ENCODE measurements at regions not wholly inside any gene's neighbourhood (a gene's known extent, or its start where the extent isn't known, plus 50 kb on each side); places are given as distances from the start of the nearest gene placed in this dataset.

DNA sequence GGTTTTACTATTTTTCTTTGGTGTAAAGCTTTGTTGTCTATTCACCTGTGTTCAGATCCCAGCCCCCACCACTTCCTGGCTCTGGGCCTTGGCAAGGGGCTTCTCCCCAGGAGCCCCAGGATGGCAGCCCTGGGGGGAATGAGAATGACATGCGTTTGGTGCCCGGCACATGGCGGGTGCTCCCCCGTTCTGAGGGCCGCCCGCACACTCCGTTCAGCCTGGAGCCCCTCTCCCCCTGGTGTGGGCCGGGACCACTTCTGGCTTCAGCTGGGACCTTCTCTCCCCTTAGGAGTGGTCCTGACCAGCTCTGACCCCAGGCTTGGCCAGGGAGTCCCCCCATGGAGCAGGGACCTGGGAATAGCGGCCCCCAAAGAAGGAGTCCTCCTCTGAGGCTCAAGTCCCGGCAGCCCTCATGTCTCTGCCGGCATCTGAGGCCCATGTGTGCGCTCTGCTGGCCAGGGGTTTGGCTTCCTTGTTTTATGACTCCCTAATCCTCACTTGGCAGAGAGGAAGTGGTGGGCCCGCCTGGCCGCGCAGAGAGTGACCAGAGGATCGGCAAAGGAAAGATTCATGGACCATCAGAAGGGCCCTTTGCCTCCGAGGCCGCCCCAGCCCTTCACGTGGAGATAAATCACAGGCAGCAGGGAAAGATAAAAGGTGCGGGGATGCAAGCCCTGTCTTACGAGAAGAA is 57.0 kb upstream of the LMX1B start:
- H3K9ac ChIP-seq, result no peak overlapping the region
- no peak overlapping the region for H3K4me2 ChIP-seq
- H3K79me2 ChIP-seq (ENCODE audit: insufficient read depth, low read depth), result no peaks in the 10 kb centered on the region
- no peak overlapping the region for H3K27ac ChIP-seq
- no peaks in the 10 kb centered on the region for H4K20me1 ChIP-seq (ENCODE audit: insufficient read depth)
- TF ChIP-seq, protein P1, sequence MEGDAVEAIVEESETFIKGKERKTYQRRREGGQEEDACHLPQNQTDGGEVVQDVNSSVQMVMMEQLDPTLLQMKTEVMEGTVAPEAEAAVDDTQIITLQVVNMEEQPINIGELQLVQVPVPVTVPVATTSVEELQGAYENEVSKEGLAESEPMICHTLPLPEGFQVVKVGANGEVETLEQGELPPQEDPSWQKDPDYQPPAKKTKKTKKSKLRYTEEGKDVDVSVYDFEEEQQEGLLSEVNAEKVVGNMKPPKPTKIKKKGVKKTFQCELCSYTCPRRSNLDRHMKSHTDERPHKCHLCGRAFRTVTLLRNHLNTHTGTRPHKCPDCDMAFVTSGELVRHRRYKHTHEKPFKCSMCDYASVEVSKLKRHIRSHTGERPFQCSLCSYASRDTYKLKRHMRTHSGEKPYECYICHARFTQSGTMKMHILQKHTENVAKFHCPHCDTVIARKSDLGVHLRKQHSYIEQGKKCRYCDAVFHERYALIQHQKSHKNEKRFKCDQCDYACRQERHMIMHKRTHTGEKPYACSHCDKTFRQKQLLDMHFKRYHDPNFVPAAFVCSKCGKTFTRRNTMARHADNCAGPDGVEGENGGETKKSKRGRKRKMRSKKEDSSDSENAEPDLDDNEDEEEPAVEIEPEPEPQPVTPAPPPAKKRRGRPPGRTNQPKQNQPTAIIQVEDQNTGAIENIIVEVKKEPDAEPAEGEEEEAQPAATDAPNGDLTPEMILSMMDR (conservative IDR thresholded peaks at IDR 0.05; ENCODE audit: low read depth, low read length), result no peak
- H3K4me3 ChIP-seq (IDR thresholded peaks at IDR 0.05; ENCODE audit: insufficient read depth, low read depth, low read length), result no peak overlapping the region
- H3K4me1 ChIP-seq (ENCODE audit: low read depth, poor library complexity, severe bottlenecking), result no peaks in the 10 kb centered on the region
- no peak overlapping the region for H2AFZ ChIP-seq (ENCODE audit: low read depth)
- no peaks in the 10 kb centered on the region for H3K36me3 ChIP-seq (ENCODE audit: insufficient read depth)
- peaks cover 14% of the 10 kb centered on the region; the same call in 1 of the 2 replicates for H3K27me3 ChIP-seq (ENCODE audit: insufficient read depth, low read depth)

DNA sequence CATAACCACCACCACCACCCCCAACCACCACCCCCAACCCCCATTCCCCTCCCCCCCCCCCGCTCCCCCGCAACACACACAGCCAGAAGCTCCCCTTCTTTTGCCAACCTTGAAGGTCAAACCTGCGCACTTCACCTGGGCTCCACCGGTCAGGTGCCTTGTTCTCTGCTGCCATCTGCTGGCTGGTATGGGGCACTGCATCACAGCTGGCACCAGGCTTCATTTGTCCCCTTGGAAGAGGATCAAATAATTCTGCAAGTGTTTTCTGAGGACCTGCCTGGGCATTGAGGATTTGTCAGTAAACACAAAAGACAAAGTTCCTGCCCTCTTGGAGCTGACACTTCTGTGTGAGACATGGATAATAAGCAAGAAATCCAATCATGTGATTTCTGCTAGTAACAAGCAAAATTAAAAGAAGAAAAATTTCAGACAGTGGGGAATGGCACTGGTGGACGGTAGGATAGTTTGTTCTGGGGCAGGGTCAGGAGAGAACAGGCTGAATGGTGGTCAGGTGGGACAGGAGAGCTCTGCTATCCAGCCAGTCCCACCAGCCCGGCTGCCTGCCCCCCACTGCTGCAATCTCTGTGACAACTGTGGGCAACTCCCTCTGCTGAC is 55.6 kb upstream of the LMX1B start:
- H3K4me1 ChIP-seq (ENCODE audit: low read depth, poor library complexity, severe bottlenecking), result no peaks in the 10 kb centered on the region
- TF ChIP-seq, protein P1 (conservative IDR thresholded peaks at IDR 0.05; ENCODE audit: low read depth, low read length), result peak; percentile 93
- no peak overlapping the region for H3K4me3 ChIP-seq (IDR thresholded peaks at IDR 0.05; ENCODE audit: insufficient read depth, low read depth, low read length)
- peaks cover 23% of the 10 kb centered on the region for H3K27me3 ChIP-seq (ENCODE audit: insufficient read depth, low read depth)
- no peak overlapping the region for H2AFZ ChIP-seq (ENCODE audit: low read depth)
- no peak overlapping the region for H3K4me2 ChIP-seq
- no peaks in the 10 kb centered on the region for H3K79me2 ChIP-seq (ENCODE audit: insufficient read depth, low read depth)
- H3K9ac ChIP-seq, result no peak overlapping the region
- no peaks in the 10 kb centered on the region for H3K36me3 ChIP-seq (ENCODE audit: insufficient read depth)
- no peak overlapping the region for H3K27ac ChIP-seq
- H4K20me1 ChIP-seq (ENCODE audit: insufficient read depth), result no peaks in the 10 kb centered on the region

DNA sequence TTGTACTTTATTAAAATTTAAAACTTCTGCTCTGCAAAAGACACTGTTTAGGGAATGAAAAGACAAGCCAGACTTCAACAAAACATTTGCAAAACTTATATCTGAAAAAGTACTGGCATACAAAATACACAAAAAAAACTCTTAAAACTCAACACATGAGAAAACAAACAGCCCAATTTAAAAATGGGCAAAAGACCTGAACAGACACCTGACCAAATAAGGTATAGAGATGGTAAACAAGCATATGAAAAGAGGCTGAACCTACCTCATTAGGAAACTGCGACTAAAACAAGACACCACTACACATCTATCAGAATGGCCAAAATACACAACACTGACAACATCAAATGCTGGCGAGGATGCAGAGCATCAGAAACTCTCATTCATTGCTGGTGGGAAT is 54.4 kb upstream of the LMX1B start:
- H2AFZ ChIP-seq (ENCODE audit: low read depth), result no peak overlapping the region
- no peak overlapping the region for H3K4me2 ChIP-seq
- no peaks in the 10 kb centered on the region for H3K79me2 ChIP-seq (ENCODE audit: insufficient read depth, low read depth)
- TF ChIP-seq, protein P1 (conservative IDR thresholded peaks at IDR 0.05; ENCODE audit: low read depth, low read length), result no peak
- H3K36me3 ChIP-seq (ENCODE audit: insufficient read depth), result no peaks in the 10 kb centered on the region
- no peak overlapping the region for H3K9ac ChIP-seq
- H3K4me1 ChIP-seq (ENCODE audit: low read depth, poor library complexity, severe bottlenecking), result no peaks in the 10 kb centered on the region
- no peaks in the 10 kb centered on the region for H4K20me1 ChIP-seq (ENCODE audit: insufficient read depth)
- no peak overlapping the region for H3K27ac ChIP-seq
- no peak overlapping the region for H3K4me3 ChIP-seq (IDR thresholded peaks at IDR 0.05; ENCODE audit: insufficient read depth, low read depth, low read length)
- peaks cover 23% of the 10 kb centered on the region for H3K27me3 ChIP-seq (ENCODE audit: insufficient read depth, low read depth)

DNA sequence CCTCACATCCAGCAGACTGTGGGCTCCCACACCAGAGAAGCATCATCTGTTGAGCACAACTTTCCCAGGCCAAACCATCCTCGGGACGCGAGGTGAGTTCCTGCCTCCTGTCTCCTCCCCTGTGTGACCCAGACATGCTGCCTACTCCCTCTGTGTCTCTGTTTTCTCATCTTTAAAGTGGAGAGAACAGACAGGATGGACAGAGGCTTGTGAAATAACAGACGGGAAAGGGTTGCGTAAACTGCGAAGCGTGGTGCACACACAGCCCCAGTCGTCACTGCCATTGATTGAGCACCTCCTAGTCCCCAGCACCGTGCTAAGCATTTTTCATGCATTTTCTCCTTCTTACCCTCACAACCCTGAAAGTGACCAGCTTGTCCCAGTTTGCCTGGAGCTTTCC is 52.1 kb upstream of the LMX1B start:
- no peak overlapping the region for H2AFZ ChIP-seq (ENCODE audit: low read depth)
- TF ChIP-seq, protein P1 (conservative IDR thresholded peaks at IDR 0.05; ENCODE audit: low read depth, low read length), result no peak
- no peak overlapping the region for H3K4me3 ChIP-seq (IDR thresholded peaks at IDR 0.05; ENCODE audit: insufficient read depth, low read depth, low read length)
- no peaks in the 10 kb centered on the region for H3K4me1 ChIP-seq (ENCODE audit: low read depth, poor library complexity, severe bottlenecking)
- H3K36me3 ChIP-seq (ENCODE audit: insufficient read depth), result no peaks in the 10 kb centered on the region
- H3K27me3 ChIP-seq (ENCODE audit: insufficient read depth, low read depth), result peaks cover 23% of the 10 kb centered on the region
- H3K4me2 ChIP-seq, result no peak overlapping the region
- H4K20me1 ChIP-seq (ENCODE audit: insufficient read depth), result no peaks in the 10 kb centered on the region
- H3K79me2 ChIP-seq (ENCODE audit: insufficient read depth, low read depth), result no peaks in the 10 kb centered on the region
- no peak overlapping the region for H3K27ac ChIP-seq
- H3K9ac ChIP-seq, result no peak overlapping the region
